Heart left ventricle (tissue), 13 donors: ENCODE measurements at regions not wholly inside any gene's neighbourhood (a gene's known extent, or its start where the extent isn't known, plus 50 kb on each side); places are given as distances from the start of the nearest gene placed in this dataset.

ENCODE experiments used
- POLR2A ChIP-seq, 2 donors: fragments of 450-650 bp; IDR thresholded peaks; one replicate each; pipeline ENCODE4 v1.6.1; 2017; ENCODE audit warnings: antibody characterized with exemption in 2 of 2, mild to moderate bottlenecking in 2 of 2, moderate library complexity in 2 of 2
- TF ChIP-seq, protein P1 (sequence below), 12 donors: fragments of 200-600 bp; sonication (generic) in 4 of 12; IDR thresholded peaks; one replicate each; pipeline versions ENCODE4 v1.5.0 to v1.8.0; 2018 to 2022; ENCODE audit warnings: antibody characterized with exemption in 12 of 12, mild to moderate bottlenecking in 5 of 12
- donor health status: ischemic (EF 13 %, LVEDD 7.1; RV severe dilation, severe dysfunction).
- donor health status: DM: no; HTN: yes; CAD: no.
- donor health status: DM: no; HTN: no; CAD: no.
- donor health status: ischemic (EF 25% LVEDD 6.9; RV normal size, moderate dysfunction).
- donor health status: ischemic (EF 25% LVEDD 5.7; RV mildly dilated, moderate dysfunction).
- donor health status: ischemic (EF 35%, LVEDD 5.7; RV mildly dilated, moderate dysfunction).
- donor health status: nonischemic (EF 11% LVEDD 7.7; RV severe dilation, severe dysfunction).
- donor health status: DM: yes; HTN: yes; CAD: no.
- donor health status: PGD.
- donor health status: ischemic (EF 29% LVEDD 5.4; RV normal size, mild dysfunction).
- donor health status: nonischemic (EF 23%, LVEDD 6.1; RV moderate dilation, normal function).

DNA sequence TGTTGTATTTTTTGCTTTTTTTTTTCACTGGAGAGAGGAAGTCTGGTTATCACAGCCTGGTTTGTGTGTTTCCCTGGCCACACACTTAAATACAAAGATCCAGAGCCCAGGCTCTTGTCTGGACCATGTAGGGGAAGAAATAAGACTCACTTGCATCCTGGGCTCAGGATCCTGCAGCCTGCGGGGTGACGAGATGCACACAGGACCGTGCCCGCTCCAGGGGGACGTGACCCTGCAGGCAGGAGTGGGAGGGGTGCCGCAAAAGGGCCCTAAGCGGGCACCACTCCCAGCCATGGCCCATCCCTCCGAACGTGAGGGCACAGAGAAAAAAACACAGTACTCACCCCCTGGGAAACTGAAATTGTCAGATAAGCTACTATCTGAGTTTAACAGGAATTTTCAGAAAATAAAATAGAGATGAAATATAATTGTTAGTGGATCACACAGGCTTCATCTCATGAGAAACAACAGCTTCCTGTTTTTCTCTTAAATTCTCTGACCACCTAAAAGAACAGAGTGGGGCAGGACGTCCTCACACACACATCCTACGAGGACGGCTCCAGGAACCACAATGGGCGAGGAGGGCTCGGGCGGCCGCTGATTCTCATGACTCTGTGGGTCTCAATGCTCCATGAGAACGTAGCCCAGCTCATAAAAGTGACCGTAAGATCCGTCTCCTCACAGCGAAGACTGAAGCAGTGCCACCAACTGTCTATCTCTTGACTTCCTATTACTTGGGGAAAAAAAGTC lies 142.6 kb upstream of the ALKAL2 start:
- TF ChIP-seq, protein P1, sequence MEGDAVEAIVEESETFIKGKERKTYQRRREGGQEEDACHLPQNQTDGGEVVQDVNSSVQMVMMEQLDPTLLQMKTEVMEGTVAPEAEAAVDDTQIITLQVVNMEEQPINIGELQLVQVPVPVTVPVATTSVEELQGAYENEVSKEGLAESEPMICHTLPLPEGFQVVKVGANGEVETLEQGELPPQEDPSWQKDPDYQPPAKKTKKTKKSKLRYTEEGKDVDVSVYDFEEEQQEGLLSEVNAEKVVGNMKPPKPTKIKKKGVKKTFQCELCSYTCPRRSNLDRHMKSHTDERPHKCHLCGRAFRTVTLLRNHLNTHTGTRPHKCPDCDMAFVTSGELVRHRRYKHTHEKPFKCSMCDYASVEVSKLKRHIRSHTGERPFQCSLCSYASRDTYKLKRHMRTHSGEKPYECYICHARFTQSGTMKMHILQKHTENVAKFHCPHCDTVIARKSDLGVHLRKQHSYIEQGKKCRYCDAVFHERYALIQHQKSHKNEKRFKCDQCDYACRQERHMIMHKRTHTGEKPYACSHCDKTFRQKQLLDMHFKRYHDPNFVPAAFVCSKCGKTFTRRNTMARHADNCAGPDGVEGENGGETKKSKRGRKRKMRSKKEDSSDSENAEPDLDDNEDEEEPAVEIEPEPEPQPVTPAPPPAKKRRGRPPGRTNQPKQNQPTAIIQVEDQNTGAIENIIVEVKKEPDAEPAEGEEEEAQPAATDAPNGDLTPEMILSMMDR (IDR thresholded peaks at IDR 0.05) = no peak
- TF ChIP-seq POLR2A (IDR thresholded peaks at IDR 0.05) = no peak
